C4-2B (cell line): ENCODE measurements at regions not wholly inside any gene's neighbourhood (a gene's known extent, or its start where the extent isn't known, plus 50 kb on each side); places are given as distances from the start of the nearest gene placed in this dataset.
"Not testable (repeated sequence)": the region's sequence is repeated elsewhere in the genome, so short reads cannot be mapped to it uniquely, and the experiment has no call there.

Source experiments
- H3K27ac ChIP-seq: fragments of 450-650 bp; 2 replicates; pipeline ENCODE4 v1.5.1; 2017
- ZFX ChIP-seq: fragments of 450-650 bp; IDR thresholded peaks from 2 replicates; pipeline ENCODE4 v1.6.1; 2017
- TF ChIP-seq, protein P1 (sequence below): fragments of 450-650 bp; conservative IDR thresholded peaks from 2 replicates; pipeline ENCODE4 v1.5.1; 2017; ENCODE audit warnings: mild to moderate bottlenecking

DNA sequence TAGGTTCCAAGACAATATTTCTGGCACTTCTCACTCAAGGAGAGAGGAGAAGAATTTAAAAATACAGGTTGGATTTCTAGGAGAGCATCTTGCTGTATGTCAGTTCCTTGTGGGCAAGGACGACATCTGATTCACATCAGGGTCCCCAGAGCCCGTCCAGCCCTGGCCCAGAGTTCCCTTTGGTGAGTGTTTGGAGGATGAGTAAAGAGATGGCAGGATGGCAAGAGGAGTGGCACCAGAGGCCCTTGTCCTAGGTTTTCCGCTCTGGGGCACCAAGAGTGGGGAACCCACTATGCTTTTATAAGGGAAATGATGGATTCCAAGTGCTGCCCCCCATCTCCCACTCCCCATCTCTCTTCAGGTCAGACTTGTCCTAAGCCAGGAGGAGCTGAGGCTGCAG is 181.8 kb downstream of the TBC1D2B start:
- no peak overlapping the region for H3K27ac ChIP-seq
- TF ChIP-seq, protein P1, sequence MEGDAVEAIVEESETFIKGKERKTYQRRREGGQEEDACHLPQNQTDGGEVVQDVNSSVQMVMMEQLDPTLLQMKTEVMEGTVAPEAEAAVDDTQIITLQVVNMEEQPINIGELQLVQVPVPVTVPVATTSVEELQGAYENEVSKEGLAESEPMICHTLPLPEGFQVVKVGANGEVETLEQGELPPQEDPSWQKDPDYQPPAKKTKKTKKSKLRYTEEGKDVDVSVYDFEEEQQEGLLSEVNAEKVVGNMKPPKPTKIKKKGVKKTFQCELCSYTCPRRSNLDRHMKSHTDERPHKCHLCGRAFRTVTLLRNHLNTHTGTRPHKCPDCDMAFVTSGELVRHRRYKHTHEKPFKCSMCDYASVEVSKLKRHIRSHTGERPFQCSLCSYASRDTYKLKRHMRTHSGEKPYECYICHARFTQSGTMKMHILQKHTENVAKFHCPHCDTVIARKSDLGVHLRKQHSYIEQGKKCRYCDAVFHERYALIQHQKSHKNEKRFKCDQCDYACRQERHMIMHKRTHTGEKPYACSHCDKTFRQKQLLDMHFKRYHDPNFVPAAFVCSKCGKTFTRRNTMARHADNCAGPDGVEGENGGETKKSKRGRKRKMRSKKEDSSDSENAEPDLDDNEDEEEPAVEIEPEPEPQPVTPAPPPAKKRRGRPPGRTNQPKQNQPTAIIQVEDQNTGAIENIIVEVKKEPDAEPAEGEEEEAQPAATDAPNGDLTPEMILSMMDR, result no peak
- TF ChIP-seq ZFX, result no peak

DNA sequence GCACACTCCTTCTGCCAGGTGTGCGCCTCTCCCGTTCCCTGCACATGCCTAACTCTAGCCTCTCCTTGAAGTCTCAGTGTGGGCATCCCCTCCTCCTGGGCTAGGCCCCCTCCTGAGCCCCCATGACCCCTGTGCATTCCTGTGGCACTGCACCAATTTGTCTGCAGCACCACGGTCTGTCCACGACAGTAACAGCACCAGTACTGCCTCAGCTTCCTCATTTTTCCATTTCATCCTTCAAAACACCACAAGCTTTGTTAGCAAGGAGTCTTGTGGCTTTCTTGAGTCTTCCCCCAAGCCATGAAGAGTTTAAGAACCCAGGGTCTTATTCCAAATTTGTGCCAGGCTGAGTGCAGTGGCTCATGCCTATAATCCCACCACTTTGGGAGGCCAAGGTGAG is 182.4 kb downstream of the TBC1D2B start:
- not testable (repeated sequence) for H3K27ac ChIP-seq

DNA sequence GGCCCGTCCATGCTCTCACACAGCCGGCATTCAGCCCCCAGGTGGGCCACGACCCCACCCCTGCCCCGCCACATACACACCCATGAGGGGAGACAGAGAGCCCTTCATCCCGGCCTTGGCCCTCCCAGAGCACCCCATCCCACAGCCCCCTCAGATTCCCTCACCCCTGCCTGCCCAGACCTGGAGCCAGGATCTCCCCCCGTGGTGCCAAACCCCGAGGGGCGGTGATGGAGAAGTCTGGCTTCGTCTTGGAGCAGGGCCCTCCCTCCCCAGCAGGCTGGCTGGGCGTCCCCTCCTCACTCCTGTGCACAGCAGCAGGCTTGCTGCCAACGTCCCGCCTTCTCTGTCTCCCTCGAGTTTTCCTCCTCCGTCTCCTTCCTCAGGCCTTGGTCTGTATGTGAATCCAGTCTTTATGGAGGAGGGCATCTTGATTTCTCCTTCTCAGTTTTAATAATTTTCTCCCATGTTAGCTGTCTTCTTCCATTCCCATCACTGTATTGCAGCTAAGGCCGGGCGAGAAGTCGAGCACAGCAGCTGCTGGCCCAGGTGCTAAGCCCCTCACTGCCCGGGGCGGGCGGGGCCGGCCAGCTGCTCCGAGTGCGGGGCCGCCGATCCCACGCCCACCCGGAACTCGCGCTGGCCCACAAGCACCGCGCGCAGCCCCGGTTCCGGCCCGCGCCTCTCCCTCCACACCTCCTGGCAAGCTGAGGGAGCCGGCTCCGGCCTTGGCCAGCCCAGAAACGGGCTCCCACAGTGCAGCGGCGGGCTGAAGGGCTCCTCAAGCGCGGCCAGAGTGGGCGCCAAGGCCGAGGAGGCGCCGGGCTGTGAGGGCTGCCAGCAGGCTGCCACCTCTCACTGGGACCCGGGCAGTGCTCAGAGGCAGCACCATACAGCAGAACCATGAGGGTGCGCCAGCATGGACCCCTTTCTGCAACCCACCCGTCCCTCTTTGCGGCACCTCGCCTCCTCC is 183.6 kb downstream of the TBC1D2B start:
- not testable (repeated sequence) for H3K27ac ChIP-seq

DNA sequence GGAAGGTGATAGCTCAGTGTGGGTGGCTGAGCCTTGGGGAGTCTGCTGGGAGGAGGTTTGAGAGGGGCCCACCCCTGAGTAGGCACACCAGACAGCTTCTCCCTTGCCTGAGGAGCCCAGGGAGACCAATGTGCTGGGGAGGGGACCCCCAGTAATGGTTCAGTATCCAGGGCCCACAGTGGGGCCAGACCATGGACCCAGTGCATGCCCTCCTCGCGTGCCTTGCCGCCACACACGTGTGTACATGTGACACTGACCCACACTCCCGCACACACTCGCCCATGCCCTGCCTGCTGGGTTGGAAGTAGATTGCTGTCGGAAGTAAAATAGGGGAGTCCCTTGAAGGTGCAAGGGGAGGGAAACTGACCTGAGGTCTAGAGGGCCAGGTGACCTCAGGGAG is 184.3 kb downstream of the TBC1D2B start:
- H3K27ac ChIP-seq, result not testable (repeated sequence)

DNA sequence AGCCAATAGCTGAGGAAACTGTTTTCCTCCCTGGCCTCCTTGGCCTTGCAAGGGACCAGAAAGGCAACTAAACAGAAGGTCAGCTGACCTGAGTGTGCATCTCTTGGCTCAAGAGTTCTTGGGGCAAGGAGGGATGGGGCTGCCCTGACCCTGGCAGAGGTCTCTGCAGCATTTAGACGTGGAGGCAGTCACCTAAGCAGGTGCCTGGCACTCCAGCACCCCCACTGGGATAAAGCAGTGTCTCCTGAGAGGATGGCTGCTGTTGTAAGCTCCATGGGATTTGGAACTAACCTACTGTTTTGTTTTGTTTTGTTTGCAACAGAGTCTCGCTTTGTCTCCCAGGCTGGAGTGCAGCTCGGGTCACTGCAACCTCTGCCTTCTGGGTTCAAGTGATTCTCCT is 185.2 kb downstream of the TBC1D2B start:
- no peak overlapping the region for H3K27ac ChIP-seq
- TF ChIP-seq, protein P1, result no peak
- TF ChIP-seq ZFX, result no peak

DNA sequence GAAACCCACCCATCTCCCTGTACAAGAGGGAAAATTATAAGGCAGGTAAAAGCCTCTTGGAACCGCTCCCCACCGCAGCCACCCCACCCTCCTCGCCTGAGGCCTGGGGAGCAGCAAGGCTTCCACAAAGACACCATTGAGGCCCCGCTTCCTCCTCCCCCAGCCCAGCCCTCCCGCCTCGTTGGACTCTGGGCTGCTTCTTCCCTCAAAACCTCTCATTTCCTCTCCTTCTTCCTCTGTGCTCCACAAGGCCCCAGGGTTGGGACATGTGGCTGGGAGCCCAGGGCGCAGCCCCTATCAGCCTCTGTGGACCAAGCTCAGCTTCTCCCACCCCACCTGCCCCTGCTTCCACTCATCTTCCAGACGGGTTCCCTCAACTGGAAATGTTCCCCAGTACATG is 185.6 kb downstream of the TBC1D2B start:
- not testable (repeated sequence) for H3K27ac ChIP-seq

DNA sequence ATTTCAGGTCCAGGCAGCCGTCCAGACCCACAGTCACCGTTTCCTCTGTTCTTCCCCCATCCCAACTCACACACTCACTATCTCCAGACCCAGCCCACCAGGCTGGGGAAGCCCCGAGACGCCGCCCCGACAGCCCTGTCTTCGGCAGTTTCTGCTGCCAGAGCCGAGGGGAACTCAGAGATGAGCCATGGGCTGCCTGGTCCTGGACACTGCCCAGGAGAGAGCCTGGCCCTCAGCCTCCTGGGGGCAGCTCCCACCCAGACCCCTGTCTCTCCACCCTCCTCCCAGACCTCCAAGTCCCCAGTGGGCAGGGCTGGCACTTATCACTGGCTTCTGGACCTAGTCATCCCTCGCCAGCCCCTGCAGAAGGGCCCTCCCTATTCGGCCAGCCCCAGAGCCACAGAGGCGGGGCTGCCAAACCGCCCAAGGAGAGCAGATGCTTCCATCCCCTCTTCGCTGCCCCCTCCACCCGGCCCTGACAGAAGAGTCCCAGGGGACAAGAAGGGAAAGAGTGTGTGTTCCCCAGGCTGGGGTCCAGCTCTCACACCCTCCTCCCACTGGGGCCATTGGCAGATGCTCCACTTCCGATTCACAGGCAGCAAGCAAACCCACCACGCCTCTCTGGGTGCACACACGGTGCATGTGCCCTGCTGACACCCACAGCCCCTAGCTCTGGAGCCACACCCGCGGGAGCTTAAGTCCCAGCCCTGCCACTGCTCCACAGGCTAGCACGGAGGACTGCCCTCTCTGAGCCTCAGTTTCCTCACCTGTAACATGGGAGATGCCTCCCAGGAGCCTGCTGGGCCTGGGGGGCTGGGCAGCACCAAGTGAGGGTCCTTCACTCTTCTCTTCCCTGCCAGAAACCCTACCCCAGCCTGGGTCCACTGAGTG is 186.4 kb downstream of the TBC1D2B start:
- not testable (repeated sequence) for H3K27ac ChIP-seq

DNA sequence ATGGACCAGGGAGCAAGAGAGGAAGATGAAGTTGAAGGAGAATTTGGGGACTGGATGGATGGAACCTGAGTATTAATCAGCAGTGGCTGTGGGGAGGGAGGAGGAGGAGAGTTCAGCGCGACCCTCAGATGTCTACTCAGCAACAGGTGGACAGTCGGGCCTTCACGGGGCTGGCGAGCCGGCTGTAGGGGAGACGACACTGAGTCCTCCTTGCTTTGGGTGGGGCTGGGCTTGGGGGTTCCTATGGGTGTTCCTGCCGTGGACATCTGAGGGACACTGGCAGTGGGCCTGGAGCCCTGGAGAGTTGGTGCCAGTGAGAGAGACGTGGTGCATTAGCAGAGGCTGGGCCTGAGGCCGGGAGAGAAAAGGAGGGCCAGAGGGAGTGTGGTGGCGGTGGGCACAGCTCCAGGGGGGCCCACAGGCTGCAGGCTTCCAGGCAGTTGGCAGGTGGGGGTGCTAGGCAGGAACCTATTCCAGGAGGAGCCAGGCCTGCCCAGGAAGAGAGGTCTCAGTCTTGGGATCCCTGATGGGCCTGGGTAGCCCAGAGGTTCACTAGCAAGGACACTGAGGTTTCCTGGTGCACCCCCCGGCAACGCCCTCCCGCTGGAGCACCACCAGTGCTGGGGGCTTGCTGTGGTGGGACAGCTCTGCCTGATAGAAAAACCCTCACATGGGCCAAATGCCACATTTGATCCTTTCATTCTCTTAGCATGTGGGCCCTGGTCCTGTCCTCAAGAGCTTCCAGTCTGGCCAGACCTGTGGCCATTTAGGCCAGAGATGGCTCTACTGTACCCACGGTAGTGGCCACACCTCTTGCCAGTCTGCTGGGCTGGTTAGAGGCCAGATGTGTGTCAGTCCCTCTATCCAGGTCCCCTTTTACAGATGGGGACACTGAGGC is 187.4 kb downstream of the TBC1D2B start:
- not testable (repeated sequence) for H3K27ac ChIP-seq

DNA sequence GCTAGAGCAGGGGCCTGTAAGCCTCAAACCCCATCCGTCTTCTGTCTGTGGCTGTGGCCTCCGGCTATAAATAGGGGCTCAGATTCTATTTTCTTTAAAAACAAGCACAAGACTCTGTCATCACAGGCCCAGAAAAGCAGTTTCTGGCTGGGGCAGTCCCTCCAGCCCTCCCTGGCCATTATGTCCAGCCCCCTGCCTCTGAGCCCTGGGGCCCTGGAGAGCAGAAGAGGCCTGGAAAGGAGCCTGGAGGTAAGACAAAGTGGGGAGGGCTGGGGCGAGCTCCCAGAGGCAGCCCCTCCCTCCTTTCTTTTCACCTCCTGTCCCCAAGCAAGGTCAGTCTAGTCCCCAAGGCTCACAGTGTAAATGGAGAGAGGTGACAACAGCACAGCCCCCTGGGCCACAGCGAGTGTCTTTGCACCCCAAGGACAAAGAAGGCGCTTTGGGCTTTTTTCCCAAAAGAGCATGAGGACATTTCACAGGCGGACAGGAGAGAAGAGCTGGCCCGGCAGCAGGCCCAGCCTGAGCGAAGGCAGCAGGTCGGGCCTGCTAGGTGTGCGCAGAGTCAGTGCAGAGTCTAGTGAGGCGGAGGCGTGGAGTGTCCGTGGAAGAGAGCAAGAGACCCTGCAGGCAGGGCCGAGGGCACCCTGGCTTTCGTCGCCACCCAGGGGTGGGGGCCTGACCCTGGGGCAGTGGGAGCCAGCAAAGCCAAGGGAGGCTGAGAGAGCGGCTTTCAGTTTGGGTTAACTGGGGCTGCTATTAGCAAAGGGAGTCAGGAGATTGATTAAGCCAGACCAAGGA is 188.3 kb downstream of the TBC1D2B start:
- TF ChIP-seq, protein P1, result no peak
- H3K27ac ChIP-seq, result no peak overlapping the region

DNA sequence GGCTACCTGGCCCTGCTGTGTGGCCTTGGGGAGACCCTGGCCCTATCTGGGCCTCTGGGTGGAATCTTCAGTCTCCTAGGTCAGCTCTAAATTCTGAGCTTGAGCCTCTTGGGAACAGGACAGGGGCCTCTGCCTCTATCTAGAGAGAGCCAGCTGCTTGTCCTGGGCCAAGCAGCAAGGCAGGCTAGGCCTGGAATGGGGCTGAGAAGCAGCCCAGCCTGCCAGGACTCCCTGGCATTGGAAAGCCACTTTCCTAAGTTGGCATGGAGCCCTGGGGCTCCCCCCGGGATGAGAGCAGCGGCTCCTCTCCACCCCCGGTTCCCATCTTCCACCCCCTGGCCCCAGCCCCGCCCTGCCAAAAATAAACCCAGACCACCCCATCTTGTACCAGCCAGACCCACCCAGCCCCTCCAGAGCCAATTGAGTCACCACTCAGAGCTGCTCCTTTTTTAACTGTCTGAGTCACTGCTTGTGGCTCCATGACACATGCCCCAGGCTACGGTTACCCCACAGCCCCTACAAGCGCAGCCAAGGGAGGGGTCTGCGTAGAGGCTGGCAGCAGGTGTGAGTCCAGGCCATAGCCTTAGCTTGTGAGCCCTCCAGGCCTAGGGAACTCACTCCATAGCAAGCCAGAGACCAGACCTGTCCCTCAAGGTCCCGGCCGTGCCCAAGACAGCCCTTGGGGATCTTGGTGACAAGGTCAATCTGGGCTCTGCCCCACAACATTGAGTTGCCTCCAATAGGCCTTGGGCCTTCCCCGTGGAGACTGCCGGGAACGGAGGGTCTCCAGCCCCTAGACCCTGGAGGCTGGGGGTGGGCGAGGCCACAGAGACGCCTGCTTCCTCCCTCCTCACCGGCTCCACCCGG is 189.7 kb downstream of the TBC1D2B start:
- not testable (repeated sequence) for H3K27ac ChIP-seq
